ENCODE measurements at regions not wholly inside any gene's neighbourhood (a gene's known extent, or its start where the extent isn't known, plus 50 kb on each side); places are given as distances from the start of the nearest gene placed in this dataset.
"Not testable (repeated sequence)": the region's sequence is repeated elsewhere in the genome, so short reads cannot be mapped to it uniquely, and the experiment has no call there.

DNA sequence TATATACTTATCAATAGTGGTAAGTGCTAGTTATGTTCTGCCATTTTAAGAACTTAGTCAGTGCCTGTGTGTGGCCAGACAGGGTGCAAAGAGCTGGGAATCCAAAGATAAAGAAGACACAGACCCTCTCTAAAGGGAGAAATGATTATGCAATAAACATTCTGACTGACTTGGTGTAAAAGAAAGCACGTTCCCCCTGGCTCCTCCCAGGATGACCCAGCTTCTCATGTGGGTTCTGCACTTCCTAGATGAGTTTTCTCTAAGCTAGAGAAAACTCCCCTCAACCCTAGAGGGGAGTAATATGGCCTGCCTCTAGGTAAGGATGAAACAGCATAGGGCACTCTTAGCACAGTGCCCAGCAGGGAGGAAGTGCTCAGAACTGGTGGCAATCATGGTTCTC lies 231.2 kb downstream of the VRK1 start:
- no peak for DNase-seq (ENCODE audit: low read depth in 2 of 2)

DNA sequence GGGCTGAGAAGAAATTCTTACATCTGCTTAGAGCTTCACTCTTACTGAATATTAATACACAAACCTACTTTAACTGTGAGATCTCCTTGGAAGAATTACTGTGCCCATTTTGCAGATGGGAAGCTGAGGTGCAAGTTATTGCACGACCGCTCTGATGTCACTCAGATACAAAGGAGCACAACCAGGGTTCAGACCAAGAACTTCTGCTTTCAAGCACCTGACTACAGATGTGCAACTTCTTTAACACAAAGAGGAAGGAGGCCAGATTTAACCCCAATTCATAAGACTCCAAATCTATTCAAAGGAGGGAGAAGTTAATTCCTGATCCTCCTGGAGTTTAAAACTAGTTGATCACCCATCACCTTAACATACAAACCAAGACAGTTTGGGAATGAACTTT lies 232.6 kb downstream of the VRK1 start:
- DNase-seq (ENCODE audit: low read depth in 2 of 2): no peak

DNA sequence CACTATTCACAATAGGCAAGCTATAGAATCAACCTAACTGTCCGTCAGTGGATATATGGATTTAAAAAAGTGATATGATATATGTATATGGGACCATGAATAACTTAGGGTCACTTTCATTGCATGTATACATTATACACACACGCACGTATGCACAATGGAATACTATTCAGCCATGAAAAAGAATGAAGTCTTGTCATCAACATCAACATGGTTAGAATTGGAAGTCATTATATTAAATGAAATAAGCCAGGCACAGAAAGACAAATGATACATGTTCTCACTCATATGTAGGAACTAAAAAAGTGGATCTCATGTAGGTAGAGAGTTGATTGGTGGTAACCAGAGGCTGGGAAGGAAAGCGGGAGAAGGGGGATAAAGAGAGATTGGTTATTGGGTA lies 234.3 kb downstream of the VRK1 start:
- no peak for DNase-seq (ENCODE audit: low read depth in 2 of 2)

DNA sequence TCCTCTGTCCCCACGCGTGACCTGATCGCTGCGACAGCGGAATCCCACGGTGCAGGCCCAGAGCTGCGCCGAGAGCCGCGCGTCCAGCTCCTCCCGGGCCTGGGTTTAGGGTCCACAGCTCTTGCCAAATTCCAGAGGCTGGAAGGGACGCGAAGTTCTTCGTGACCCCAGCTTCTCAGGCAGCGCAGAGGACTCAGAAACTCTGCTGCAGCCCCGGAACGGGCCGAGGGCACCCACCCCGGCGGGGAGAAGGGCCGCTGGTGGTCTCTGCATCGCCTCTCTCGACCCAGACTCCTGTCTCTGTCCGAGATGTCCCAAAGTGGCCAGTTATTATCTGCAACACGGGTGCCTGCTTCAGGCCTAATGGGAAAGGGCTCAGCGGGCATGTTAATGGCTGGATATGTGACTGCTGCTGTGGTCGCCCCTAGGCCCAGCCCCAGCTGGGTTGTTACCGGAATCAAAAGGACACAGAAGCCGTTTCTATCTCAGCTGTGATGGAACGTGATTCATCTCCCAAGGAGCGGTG lies 236.4 kb downstream of the VRK1 start:
- DNase-seq (ENCODE audit: low read depth in 2 of 2): no peak

DNA sequence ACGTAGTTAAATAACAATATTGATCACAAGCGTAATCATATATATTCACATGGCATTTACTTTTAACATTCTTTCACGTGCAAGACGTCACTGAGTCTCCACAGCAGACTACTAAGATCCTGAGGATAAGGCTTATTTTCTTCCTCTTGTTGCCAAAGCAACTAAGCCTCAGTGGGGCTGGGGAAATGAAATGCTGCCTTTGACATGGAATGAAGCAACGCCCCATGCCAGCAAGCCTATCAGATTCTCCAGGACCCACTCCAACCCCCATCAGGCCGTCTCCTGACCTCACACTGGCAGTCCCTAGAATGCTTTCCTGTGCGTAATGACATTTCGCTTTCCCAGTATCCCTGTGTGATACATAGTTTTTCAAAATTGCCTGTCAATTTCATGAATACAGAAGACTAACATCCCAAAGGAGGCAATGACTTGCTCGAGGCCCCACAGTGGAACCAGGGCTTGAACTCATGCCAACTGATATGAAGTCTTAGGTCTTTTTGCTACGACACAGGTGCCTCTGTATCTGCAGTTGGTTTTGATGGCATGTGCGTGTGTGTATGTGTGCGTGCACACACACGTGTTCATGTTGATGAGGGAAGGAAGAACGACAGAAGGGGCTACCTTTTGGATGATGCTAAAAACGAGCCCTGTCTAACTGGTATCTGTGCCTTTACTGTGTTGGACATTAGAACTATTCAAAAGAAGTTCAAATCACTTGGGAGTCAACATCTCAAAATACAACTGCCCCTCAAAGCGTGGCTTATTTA lies 239.1 kb downstream of the VRK1 start:
- DNase-seq (ENCODE audit: low read depth in 2 of 2): no peak

DNA sequence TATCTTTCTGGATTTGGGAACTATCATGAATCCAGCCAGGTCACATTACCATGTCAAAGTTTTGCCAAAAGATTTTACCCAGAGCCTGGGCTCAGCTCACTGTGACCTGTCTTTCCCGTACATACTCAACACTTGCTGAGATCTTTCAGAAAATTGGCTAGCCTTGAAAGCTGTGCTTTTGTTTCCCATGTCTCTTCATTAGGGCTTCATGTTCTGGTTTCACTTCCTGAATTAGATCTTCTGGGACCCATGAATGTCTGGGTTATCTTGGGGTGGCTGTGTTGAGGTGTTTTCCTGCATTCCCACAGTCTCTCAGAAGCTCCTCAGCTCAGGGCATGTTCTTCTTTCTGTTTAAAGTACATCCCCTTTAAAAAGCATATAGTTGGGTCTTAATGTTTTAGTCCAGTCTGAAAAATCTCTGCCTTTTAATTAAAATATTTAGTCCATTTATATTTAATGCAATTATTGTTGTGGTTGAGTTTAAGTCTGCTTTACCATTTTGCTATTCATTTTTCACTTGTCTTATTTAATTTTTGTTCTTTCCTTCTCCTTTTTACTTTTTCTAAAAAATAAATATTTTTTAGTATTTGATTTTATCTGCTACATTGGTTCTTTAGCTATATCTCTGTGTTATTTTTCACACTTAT lies 242.7 kb downstream of the VRK1 start:
- no peak for DNase-seq (ENCODE audit: low read depth in 2 of 2)

DNA sequence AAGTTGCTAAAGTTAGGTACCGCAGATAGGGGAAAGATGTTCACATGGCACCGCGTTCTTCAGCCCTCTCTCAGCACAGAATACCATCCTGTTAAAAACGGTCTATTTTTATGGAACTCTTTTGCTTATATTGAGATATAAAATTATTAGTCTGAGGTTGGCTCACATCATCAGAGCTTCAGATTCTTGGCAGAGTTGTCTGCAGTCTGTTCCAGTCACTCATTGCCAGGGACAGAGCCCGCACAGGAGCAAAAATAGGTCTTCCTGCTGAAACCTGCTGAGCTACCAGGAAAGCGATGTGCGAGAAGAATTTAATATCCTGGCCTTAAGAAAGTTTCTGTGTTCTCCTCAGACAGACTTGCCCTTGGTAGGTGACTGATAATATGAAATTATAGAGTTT lies 249.8 kb downstream of the VRK1 start:
- DNase-seq (ENCODE audit: low read depth in 2 of 2): no peak

DNA sequence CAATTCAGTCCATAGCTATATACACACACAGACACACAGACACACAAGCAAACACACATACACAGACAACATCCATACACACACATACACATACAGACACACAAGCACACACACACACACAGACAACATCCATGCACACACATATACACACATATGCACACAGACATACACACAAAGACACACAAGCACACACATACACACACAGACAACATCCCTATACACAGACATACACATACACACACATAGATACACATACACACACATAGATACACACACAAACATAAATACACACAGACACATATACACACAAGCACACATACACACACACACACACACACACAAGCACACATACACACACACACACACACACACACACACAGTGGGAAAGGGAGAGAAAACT lies 254.8 kb downstream of the VRK1 start:
- no peak for DNase-seq (ENCODE audit: low read depth in 2 of 2)

DNA sequence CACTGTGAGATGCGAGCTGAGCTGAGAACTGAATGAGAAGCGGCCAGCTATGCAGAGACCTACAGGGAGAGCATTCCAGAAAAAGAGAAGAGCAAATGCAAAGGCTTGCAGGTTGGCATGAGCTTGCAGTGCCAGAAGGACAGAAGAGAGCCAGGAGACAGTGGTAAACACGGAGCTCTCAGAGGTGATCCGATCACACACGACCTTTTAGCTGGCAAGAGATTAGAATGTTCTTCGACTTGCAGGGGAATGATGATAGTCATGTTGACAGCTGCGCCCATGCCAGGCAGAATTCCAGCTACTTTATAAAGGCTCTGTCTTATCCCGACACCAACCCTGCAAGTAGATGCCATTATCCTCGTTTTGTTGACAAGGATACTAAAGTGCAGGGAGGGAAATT lies 256.8 kb downstream of the VRK1 start:
- no peak for DNase-seq (ENCODE audit: low read depth in 2 of 2)

DNA sequence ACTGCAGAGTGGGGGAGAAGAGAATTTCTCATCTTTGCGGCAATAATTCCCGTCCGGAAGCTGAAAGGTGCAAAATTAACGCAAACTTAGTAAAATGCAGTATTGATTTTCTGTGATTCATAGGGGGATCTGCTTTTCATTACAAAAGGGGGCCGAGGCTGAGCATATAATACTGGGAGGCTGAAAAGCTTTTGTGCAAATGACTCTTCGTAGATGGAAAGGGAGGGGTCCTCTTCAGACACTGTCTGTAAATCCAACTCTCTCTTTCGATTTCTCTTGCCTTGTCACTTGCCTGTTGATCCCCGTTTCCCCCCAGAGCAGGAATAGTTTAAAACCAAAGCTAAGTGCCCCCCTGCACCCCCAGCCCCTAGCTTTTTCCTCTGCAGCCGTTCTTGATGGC lies 258.2 kb downstream of the VRK1 start:
- DNase-seq (ENCODE audit: low read depth in 2 of 2): no peak

DNA sequence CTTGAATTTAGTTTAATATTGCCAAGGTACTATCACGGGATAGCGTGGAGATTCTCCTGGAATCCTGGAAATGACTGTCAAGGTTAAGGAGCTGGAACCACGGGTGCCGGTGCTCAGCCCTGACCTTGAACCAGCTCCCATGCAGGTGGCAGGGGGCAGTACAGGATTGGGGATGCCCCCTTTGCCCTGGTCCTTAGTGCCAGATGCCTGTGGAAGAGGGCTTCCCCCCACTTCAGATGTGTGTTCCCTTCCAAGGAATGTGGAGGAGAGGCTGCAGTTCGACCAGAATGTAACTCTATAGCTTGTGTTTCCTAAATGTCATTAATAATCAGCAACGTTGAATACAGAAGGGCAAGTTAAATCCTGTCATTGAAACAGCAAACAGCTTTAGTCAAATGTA lies 258.9 kb downstream of the VRK1 start:
- DNase-seq (ENCODE audit: low read depth in 2 of 2): no peak

DNA sequence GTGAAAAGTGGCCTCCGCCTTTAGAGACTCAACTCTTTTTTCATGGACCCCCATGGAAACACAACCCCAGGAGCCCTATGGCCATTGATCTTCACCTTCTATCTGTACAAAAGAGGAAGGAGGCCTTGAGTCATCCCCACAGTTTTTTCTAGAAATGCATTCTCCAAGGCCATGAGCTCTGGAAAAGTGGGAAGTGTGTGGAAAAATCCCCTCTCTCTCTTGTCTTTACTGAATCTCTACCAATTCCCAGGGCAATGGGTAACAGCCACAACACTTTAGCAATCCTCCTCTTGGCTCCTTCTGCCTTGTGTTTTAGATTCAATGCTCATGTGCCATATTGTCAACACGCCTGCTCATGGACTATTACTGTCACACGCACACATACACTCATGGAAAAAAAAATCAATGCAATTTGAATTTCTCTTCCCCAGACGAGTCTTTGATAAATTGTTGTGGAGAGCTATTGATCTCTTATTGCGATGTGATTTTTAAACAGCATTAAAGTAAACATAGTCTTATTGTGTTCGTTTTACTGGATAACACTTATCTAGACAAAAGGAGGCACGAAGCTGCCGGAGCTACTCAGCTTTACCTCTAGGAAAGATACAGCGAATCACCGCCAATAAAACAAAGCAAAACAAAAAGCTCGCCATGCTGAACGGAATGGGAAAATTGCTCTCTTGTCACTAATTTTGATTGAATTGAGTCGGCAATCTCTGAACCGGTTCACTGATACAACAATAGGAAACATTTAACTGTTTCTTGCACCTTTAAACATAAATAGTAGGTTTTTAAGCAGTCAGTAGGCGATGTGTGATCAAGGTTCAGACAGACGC lies 260.3 kb downstream of the VRK1 start:
- no peak for DNase-seq (ENCODE audit: low read depth in 2 of 2)

DNA sequence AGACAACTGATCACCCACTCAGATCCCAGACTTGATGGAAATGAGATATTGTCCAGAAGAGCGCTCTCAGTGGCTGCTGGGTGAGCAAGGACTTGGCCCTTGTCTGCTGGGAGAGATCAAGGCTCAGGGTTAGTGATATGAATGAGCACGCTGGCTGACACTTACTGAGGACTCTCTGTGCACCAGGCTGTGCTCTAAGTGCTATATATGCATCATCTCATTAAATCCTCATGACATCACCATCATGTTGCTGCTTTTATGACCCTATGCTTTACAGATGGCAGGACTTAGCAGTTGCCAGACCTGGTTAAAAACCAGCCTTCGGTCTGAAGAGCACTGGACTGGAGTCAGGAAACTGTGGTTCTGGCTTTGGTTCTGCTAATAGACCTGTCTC lies 260.9 kb downstream of the VRK1 start:
- DNase-seq (ENCODE audit: low read depth in 2 of 2): no peak

DNA sequence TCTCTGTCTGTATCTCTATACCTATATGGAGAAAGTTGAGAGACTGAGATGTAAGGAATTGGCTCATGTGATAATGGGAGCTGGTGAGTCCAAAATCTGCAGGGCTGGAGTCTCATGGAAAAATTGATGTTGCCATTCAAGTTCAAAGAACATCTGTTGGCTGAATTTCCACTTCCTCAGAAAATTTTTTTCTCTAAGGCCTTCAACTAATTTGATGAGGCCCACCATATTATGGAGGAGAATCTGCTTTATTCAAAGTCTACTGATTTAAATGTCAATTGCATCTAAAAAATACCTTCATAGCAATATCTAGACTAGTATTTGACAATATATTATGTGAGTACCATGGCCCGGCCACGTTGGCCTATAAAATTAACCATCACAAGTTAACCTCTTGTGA lies 261.4 kb downstream of the VRK1 start:
- no peak for DNase-seq (ENCODE audit: low read depth in 2 of 2)

DNA sequence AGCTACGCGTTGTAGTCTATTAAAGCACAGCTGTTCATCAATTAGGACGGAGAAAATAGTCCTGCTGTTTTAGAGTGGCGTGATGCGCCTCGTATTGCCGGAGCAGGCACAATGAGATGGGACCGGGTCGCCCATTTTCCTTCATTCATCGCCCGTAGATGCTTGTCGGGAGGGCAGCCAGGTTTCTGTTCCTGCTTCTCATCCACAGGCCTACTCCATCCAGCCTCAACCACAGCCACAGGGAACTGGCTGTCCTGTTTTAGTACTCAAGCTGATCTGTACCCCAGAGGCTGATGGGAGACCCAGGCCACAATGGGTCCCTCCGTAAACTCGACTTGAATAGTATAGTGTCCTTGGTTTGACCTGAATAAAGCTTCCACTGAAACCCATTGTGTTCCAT lies 264.0 kb downstream of the VRK1 start:
- no peak for DNase-seq (ENCODE audit: low read depth in 2 of 2)

DNA sequence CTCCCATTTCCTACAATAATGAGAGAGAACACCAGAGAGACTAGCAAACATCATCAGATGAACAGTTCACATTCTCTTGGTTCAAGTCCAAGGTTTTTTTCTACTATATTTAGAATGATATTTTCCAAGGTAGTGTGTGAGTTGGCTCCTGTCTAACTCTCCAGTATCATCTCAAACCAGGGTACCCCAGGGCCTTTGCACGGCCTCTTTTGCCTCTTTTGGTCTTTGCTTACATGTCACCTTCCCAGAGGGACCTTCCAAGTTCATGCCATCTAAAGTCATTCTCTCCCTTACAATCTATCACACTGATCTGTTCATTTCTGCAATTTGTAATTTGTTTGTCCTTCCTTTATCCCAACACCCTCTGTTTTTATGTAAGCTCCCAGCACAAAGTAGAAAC lies 264.5 kb downstream of the VRK1 start:
- DNase-seq (ENCODE audit: low read depth in 2 of 2): no peak

DNA sequence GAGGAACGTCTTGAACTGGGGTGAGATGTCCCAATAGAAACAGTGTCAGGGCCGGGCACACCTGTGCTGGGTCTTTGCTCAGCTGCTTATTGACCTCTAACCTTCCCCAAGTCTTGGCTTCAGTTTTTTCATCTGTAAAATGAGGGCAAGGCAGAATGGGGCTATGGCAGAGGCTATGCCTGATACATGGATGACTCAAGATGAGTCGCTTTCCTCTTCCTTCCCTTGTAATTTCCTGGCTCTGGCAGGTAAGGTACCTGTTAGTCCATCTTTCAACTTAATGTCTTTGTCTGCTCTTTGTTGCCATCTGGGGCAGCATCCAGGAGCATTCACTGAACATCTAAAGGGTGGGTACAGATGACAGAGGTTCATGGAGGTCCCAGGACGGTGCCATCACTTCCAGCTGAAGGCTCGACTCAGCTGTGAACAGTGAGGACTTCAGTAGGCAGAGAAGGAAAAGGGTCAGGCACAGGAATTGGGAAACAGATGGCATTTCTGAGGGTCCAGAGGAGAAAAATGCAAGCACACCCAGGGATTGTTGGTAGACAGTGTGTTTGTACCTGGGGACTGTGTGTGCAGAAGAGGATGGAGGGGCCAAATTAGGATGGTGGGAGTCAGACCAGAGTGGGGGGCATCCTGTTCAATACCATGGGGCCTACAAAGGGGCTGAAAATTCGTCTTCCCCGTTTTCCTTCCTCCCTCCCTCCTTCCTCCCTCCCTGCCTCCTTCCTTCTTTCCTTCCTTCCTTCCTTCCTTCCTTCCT lies 268.3 kb downstream of the VRK1 start:
- no peak for DNase-seq (ENCODE audit: low read depth in 2 of 2)

DNA sequence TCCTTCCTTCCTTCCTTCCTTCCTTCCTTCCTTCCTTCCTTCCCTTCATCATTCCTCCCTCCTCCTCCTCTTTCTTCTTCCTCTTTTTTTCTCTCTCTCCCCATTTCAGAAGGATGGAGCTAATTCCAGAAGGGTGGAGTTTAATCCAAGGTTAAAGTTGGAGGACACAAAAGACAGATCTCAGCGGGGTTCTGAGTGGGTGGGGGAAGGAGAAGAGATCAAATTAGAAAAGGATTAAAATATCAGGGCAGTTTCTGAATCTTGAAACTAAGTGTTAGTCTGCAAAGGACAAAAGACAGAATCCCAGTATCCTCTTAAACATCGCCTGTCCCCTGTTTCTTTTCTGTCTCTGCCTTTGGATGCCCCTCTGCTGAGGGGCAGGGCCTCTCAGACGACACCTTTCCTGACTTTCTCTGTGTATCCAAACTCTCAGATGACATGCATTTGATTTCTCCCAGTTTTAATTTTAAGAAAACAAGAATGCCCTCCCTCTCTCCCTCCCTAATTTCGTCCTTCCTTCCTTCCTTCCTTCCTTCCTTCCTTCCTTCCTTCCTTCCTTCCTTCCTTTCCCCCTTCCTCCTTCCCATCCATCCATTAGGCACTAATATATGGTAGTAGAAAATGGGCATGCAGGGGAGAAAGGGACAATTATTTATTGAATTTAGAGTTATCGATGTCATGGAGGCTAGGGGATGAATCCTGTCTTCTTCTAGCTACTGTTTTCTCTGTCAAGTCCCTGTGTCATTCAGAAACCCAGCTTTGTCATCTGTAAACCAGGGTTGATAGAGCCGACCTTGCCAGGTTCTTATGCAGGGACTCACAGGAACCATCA lies 269.1 kb downstream of the VRK1 start:
- DNase-seq (ENCODE audit: low read depth in 2 of 2): no peak

DNA sequence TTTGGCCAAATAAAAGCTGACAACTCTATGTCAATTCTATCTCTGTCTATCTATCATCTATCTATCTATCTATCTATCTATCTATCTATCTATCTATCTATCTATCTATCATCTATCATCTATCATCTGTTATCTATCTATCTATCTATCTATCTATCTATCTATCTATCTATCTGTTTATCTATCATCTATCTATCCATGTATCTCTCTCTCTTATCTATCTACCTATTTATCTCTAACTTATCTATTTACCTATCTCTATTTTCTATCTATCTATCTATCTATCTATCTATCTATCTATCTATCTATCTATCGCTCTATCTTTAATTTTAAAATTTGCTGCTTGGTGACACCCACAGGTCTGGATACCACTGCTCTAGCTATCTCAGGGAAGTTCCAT lies 271.1 kb downstream of the VRK1 start:
- DNase-seq (ENCODE audit: low read depth in 2 of 2): not testable (repeated sequence)

DNA sequence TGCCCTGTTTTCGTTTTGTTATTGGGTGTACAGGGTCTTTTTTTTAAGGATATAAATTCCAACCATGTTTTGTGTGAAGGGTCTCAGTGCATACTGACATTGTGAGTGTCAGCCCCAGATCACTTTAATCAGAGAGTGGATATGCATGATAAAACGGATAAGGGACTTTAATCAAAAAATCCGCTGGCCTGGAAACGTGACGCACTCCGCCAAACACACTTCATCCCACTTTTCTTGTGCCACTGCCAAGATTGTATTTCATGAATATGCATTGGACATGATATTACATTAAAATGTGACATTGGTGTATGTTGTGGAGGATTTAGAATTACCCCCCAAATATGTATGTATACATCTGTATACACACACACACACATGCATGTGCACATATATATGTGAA lies 273.1 kb downstream of the VRK1 start:
- DNase-seq (ENCODE audit: low read depth in 2 of 2): no peak

DNA sequence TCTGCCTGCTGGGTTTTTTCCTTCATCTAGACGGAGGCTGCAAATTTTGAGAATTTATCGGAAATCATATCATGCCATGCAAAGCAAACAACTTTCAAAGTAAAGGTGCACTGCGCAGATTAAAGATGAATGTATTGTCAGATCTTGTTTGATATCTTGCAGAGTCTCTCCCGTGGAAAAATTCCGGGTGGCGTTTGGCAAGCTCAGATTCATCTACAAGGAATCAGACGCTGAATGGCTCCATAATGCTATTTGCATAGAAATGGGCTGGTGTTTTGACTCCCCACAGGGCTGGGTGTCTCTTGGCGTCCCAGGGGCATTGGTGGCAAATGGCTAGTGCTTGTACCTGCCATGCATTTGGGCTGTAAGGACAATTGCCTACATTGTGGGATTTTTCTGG lies 274.0 kb downstream of the VRK1 start:
- no peak for DNase-seq (ENCODE audit: low read depth in 2 of 2)
